ENCODE measurements at regions not wholly inside any gene's neighbourhood (a gene's known extent, or its start where the extent isn't known, plus 50 kb on each side); places are given as distances from the start of the nearest gene placed in this dataset.

DNA sequence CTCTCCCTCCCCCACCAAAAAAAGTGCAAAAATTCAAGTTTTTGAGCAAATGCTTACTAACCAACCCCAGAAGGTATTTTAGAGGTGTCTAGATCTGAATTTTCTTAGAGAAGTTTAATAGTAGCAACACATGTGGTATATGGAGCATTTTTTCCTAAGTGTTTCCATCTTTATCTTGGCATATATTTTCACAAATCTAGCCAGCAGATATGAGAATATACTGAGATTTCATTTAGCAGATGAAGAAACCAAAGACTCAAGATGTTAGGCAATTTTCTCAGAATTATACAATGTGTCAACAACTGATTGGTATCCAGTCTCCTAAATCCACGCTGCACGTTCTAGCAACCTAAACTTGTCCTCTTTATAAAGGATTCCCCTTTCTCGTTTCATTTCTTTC is 245.5 kb upstream of the CXXC4 start:
- TF ChIP-seq, protein P1, sequence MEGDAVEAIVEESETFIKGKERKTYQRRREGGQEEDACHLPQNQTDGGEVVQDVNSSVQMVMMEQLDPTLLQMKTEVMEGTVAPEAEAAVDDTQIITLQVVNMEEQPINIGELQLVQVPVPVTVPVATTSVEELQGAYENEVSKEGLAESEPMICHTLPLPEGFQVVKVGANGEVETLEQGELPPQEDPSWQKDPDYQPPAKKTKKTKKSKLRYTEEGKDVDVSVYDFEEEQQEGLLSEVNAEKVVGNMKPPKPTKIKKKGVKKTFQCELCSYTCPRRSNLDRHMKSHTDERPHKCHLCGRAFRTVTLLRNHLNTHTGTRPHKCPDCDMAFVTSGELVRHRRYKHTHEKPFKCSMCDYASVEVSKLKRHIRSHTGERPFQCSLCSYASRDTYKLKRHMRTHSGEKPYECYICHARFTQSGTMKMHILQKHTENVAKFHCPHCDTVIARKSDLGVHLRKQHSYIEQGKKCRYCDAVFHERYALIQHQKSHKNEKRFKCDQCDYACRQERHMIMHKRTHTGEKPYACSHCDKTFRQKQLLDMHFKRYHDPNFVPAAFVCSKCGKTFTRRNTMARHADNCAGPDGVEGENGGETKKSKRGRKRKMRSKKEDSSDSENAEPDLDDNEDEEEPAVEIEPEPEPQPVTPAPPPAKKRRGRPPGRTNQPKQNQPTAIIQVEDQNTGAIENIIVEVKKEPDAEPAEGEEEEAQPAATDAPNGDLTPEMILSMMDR (IDR thresholded peaks at IDR 0.05; ENCODE audit: poor library complexity): no peak
- TF ChIP-seq EZH2phosphoT487 (IDR thresholded peaks at IDR 0.05; ENCODE audit: low read depth, severe bottlenecking, unreplicated experiment) (no peak), EZH2 (IDR thresholded peaks at IDR 0.05; ENCODE audit: borderline replicate concordance) (no peak)
